Uterus (tissue), 3 donors: ENCODE measurements at regions not wholly inside any gene's neighbourhood (a gene's known extent, or its start where the extent isn't known, plus 50 kb on each side); places are given as distances from the start of the nearest gene placed in this dataset.
"Not testable (repeated sequence)": the region's sequence is repeated elsewhere in the genome, so short reads cannot be mapped to it uniquely, and the experiment has no call there.

ENCODE experiments used
- DNase-seq, 2 donors: peaks; one replicate each; pipeline ENCODE4 v3.0.0-alpha.2; 2019 to 2020
- H3K27ac ChIP-seq, 2 donors: fragments of 200-600 bp; sonication (generic); 1 replicate in 1 of 2; 2 replicates in 1 of 2; pipeline ENCODE4 v1.5.1; 2016 to 2018
- H3K27me3 ChIP-seq, 2 donors: fragments of 200-600 bp; sonication (generic); one replicate each; pipeline ENCODE4 v1.5.1; 2018 to 2019; ENCODE audit warnings: control low read depth in 1 of 2
- H3K36me3 ChIP-seq, 2 donors: fragments of 200-600 bp; sonication (generic); one replicate each; pipeline ENCODE4 v1.5.1; 2019; ENCODE audit warnings: control low read depth in 1 of 2
- H3K4me1 ChIP-seq, 2 donors: fragments of 200-600 bp; sonication (generic); one replicate each; pipeline ENCODE4 v1.5.1; 2018 to 2019; ENCODE audit warnings: control low read depth in 1 of 2
- H3K4me3 ChIP-seq, 2 donors: fragments of 200-600 bp; sonication (generic); 1 replicate in 1 of 2; 2 replicates in 1 of 2; pipeline ENCODE4 v1.5.1; 2018 to 2019; ENCODE audit warnings: mild to moderate bottlenecking in 1 of 2
- H3K9me3 ChIP-seq, 2 donors: fragments of 200-600 bp; sonication (generic); one replicate each; pipeline ENCODE4 v1.5.1; 2019; ENCODE audit warnings: control low read depth in 1 of 2
- CTCF ChIP-seq, 4 experiments: fragments of 200-600 bp in 2 of 4; fragments of 450-650 bp in 2 of 4; sonication (generic) in 2 of 4; IDR thresholded peaks; one replicate each; pipeline ENCODE4 v1.5.1; 2016 to 2019; ENCODE audit warnings: antibody characterized with exemption in 4 of 4, mild to moderate bottlenecking in 2 of 4, moderate library complexity in 1 of 4
- POLR2A ChIP-seq, 2 donors: fragments of 450-650 bp; IDR thresholded peaks; one replicate each; pipeline ENCODE4 v1.6.1; 2016; ENCODE audit warnings: antibody characterized with exemption in 2 of 2, mild to moderate bottlenecking in 1 of 2, moderate library complexity in 1 of 2
- intact Hi-C: fragments of 100-400 bp; cut with DNase I; formaldehyde crosslinking; loops from one replicate; pipeline ENCODE4 v1.15.1; 2023; ENCODE audit warnings: low total_unique reads
- donor health status: DM: yes; HTN: yes; CAD: no.

GRCh38 chr5:85985167-85985566 lies 632.6 kb upstream of the COX7C start:
- Histone ChIP-seq H3K9me3 (no peaks in the 10 kb centered on the region), H3K4me3 (no peak overlapping the region), H3K4me1 (no peaks in the 10 kb centered on the region), H3K36me3 (no peaks in the 10 kb centered on the region), H3K27me3 (no peaks in the 10 kb centered on the region), H3K27ac (no peak overlapping the region)
- no peak for DNase-seq
- intact Hi-C loops = no loop called here
- no peak for TF ChIP-seq POLR2A (IDR thresholded peaks at IDR 0.05)
- no peak for TF ChIP-seq CTCF (IDR thresholded peaks at IDR 0.05)

GRCh38 chr5:85990998-85991397 lies 626.7 kb upstream of the COX7C start:
- TF ChIP-seq POLR2A (IDR thresholded peaks at IDR 0.05) = no peak
- TF ChIP-seq CTCF (IDR thresholded peaks at IDR 0.05) = no peak

DNA sequence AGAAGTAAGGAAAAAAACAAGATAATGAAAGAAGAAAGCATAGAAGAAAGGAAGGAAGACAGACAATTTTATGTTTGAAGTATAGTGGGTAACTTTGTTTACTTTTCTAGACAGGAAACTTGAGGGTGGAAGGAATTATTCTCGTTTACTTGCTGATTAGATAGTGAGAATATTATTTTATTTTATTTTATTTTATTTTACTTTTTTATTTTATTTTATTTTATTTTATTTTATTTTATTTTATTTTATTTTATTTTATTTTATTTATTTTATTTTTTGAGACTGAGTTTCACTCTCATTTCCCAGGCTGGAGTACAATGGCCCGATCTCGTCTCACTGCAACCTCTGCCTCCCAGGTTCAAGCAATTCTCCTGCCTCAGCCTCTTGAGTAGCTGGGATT lies 623.1 kb upstream of the COX7C start:
- H3K36me3 ChIP-seq, H3K4me3 ChIP-seq, H3K9me3 ChIP-seq, intact Hi-C loops, H3K4me1 ChIP-seq, H3K27me3 ChIP-seq, DNase-seq, H3K27ac ChIP-seq: not testable (repeated sequence)

More at GRCh38 chr5:85990998-85991397, 626.7 kb upstream of the COX7C start:
- Histone ChIP-seq H3K9me3 (no peaks in the 10 kb centered on the region), H3K27me3 (no peaks in the 10 kb centered on the region), H3K36me3 (no peaks in the 10 kb centered on the region), H3K27ac (no peak overlapping the region), H3K4me3 (no peak overlapping the region), H3K4me1 (no peaks in the 10 kb centered on the region)
- intact Hi-C loops = no loop called here
- DNase-seq = no peak

DNA sequence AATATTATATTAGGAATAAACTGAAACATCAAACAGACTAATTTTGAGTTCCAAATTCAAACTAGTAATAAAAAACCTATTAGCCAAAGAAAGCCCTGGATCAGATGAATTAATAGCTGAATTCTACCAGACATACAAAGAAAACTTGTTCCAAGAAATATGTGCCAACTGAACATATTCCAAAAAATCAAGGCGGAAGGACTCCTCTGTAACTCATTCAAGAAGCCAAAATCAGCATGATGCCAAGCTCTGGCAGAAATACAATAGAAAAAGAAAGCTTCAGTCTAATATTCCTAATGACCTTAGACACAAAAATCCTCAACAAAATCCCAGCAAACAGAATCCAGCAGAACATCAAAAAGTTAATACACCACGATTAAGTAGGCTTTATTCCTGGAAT lies 619.1 kb upstream of the COX7C start:
- Histone ChIP-seq H3K27me3 (no peaks in the 10 kb centered on the region), H3K36me3 (no peaks in the 10 kb centered on the region), H3K9me3 (no peaks in the 10 kb centered on the region), H3K4me1 (no peaks in the 10 kb centered on the region), H3K4me3 (no peak overlapping the region), H3K27ac (no peak overlapping the region)
- TF ChIP-seq CTCF (IDR thresholded peaks at IDR 0.05) (no peak), POLR2A (IDR thresholded peaks at IDR 0.05) (no peak)
- DNase-seq = no peak
- intact Hi-C loops = no loop called here

GRCh38 chr5:86008293-86008692 lies 609.4 kb upstream of the COX7C start:
- DNase-seq = no peak
- Histone ChIP-seq H3K9me3 (no peaks in the 10 kb centered on the region), H3K36me3 (no peaks in the 10 kb centered on the region), H3K27me3 (no peaks in the 10 kb centered on the region), H3K27ac (no peak overlapping the region), H3K4me3 (no peak overlapping the region), H3K4me1 (no peaks in the 10 kb centered on the region)
- no peak for TF ChIP-seq POLR2A (IDR thresholded peaks at IDR 0.05)
- TF ChIP-seq CTCF (IDR thresholded peaks at IDR 0.05) = no peak
- intact Hi-C loops = no loop called here

GRCh38 chr5:86008704-86009103 lies 609.0 kb upstream of the COX7C start:
- Histone ChIP-seq H3K36me3 (no peaks in the 10 kb centered on the region), H3K4me3 (no peak overlapping the region), H3K27me3 (no peaks in the 10 kb centered on the region), H3K9me3 (no peaks in the 10 kb centered on the region), H3K4me1 (no peaks in the 10 kb centered on the region), H3K27ac (no peak overlapping the region)
- intact Hi-C loops = no loop called here
- DNase-seq = no peak
- TF ChIP-seq CTCF (IDR thresholded peaks at IDR 0.05) = no peak
- no peak for TF ChIP-seq POLR2A (IDR thresholded peaks at IDR 0.05)
